ENCODE measurements at regions not wholly inside any gene's neighbourhood (a gene's known extent, or its start where the extent isn't known, plus 50 kb on each side); places are given as distances from the start of the nearest gene placed in this dataset.

GRCh38 chr1:60283690-60284089, 210.1 kb upstream of the C1orf87 start:
- Histone ChIP-seq H3K9me3 (ENCODE audit: control insufficient read depth in 1 of 2, insufficient read depth in 1 of 2, low read depth in 1 of 2, low read length in 2 of 2) (no peaks in the 10 kb centered on the region), H3K79me2 (ENCODE audit: insufficient read depth, low read length) (no peaks in the 10 kb centered on the region), H3K4me1 (ENCODE audit: control insufficient read depth in 1 of 2, insufficient read depth in 2 of 2, low read length in 2 of 2) (peaks cover 5 to 24% of the 10 kb centered on the region in 2 experiments; a peak in 3 of 4 replicates), H3K27me3 (ENCODE audit: insufficient read depth, low read length) (no peaks in the 10 kb centered on the region), H2AFZ (ENCODE audit: low read depth, low read length, poor library complexity, severe bottlenecking) (no peak overlapping the region), H3K27ac (ENCODE audit: low read depth, low read length) (no peak overlapping the region), H3K4me3 (replicated peaks in 1 of 2; ENCODE audit: low read depth in 1 of 2, low read length in 2 of 2) (no peak overlapping the region), H3K9ac (ENCODE audit: low read length) (no peak overlapping the region), H3K36me3 (ENCODE audit: control insufficient read depth in 1 of 2, insufficient read depth in 2 of 2, low read length in 2 of 2) (no peaks in the 10 kb centered on the region), H3K4me2 (ENCODE audit: low read length) (no peak overlapping the region), H3K9me2 (ENCODE audit: insufficient read depth) (no peaks in the 10 kb centered on the region), H4K20me1 (ENCODE audit: insufficient read depth) (no peaks in the 10 kb centered on the region)
- CTCF ChIA-PET: no interaction called here
- RAD21 ChIA-PET (ENCODE audit: low non-redundant PET in 1 of 2, low total read pairs in 2 of 2, uncharacterized antibody in 2 of 2, unreplicated experiment in 2 of 2): no interaction called here
- ATAC-seq (no peak), DNase-seq (ENCODE audit: low read depth, low spot score) (no peak)
- POLR2A ChIA-PET: no interaction called here
- TF ChIP-seq, protein P1, sequence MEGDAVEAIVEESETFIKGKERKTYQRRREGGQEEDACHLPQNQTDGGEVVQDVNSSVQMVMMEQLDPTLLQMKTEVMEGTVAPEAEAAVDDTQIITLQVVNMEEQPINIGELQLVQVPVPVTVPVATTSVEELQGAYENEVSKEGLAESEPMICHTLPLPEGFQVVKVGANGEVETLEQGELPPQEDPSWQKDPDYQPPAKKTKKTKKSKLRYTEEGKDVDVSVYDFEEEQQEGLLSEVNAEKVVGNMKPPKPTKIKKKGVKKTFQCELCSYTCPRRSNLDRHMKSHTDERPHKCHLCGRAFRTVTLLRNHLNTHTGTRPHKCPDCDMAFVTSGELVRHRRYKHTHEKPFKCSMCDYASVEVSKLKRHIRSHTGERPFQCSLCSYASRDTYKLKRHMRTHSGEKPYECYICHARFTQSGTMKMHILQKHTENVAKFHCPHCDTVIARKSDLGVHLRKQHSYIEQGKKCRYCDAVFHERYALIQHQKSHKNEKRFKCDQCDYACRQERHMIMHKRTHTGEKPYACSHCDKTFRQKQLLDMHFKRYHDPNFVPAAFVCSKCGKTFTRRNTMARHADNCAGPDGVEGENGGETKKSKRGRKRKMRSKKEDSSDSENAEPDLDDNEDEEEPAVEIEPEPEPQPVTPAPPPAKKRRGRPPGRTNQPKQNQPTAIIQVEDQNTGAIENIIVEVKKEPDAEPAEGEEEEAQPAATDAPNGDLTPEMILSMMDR (IDR thresholded peaks at IDR 0.05 in 2 of 3, conservative IDR thresholded peaks at IDR 0.05 in 1 of 3; ENCODE audit: borderline replicate concordance in 1 of 3, insufficient read depth in 1 of 3, low read depth in 2 of 3, low read length in 2 of 3): no peak
- no peak for TF ChIP-seq FOSL1 (IDR thresholded peaks at IDR 0.05; ENCODE audit: low read depth)
- no peak for TF ChIP-seq ZNF274 (IDR thresholded peaks at IDR 0.05; ENCODE audit: low read depth, low read length)
- TF ChIP-seq REST (IDR thresholded peaks at IDR 0.05; ENCODE audit: low read depth): no peak
- no peak for TF ChIP-seq SIN3A (IDR thresholded peaks at IDR 0.05; ENCODE audit: low read depth)
- TF ChIP-seq CEBPB (IDR thresholded peaks at IDR 0.05; ENCODE audit: low read depth): no peak
- no peak for TF ChIP-seq RAD21 (IDR thresholded peaks at IDR 0.05; ENCODE audit: low read depth)
- TF ChIP-seq, protein P2, sequence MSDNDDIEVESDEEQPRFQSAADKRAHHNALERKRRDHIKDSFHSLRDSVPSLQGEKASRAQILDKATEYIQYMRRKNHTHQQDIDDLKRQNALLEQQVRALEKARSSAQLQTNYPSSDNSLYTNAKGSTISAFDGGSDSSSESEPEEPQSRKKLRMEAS (IDR thresholded peaks at IDR 0.05): no peak
- intact Hi-C loops (cut with micrococcal nuclease): loop anchor here (5.0 to 10.0 kb wide), 2 partner anchors 571 to 759 kb away; no protein-coding TSS in a partner anchor
- no TSS peak for BruUV-seq (replicated peaks)

All from HCT116 (cell line).